ENCODE measurements at regions not wholly inside any gene's neighbourhood (a gene's known extent, or its start where the extent isn't known, plus 50 kb on each side); places are given as distances from the start of the nearest gene placed in this dataset.

GRCh38 chr1:189496768-189497167, 980.9 kb downstream of the BRINP3 start:
- no peak for DNase-seq

- DNase-seq = no peak
These were observed 977.9 kb downstream of the BRINP3 start for GRCh38 chr1:189499736-189500135.

GRCh38 chr1:189500778-189501177, 976.9 kb downstream of the BRINP3 start:
- no peak for DNase-seq

- no peak for DNase-seq
These were observed 966.8 kb downstream of the BRINP3 start for GRCh38 chr1:189510827-189511226.

GRCh38 chr1:189513091-189513490, 964.6 kb downstream of the BRINP3 start:
- no peak for DNase-seq

GRCh38 chr1:189522441-189522840, 955.2 kb downstream of the BRINP3 start:
- no peak for DNase-seq

- no peak for DNase-seq
These were observed 953.2 kb downstream of the BRINP3 start for GRCh38 chr1:189524501-189524900.

GRCh38 chr1:189530162-189530561, 947.5 kb downstream of the BRINP3 start:
- DNase-seq = no peak

GRCh38 chr1:189538271-189538670, 939.4 kb downstream of the BRINP3 start:
- DNase-seq = no peak

GRCh38 chr1:189550498-189550897, 927.2 kb downstream of the BRINP3 start:
- peak; percentile 73 for DNase-seq

- DNase-seq = no peak
These were observed 913.9 kb downstream of the BRINP3 start for GRCh38 chr1:189563784-189564183.

- peak; percentile 52 for DNase-seq
These were observed 909.8 kb downstream of the BRINP3 start for GRCh38 chr1:189567890-189568289.

- DNase-seq = no peak
These were observed 881.5 kb downstream of the BRINP3 start for GRCh38 chr1:189596197-189596596.

GRCh38 chr1:189597083-189597482, 880.6 kb downstream of the BRINP3 start:
- DNase-seq = peak; percentile 85

GRCh38 chr1:189605226-189605625, 872.4 kb downstream of the BRINP3 start:
- no peak for DNase-seq

- no peak for DNase-seq
These were observed 871.6 kb downstream of the BRINP3 start for GRCh38 chr1:189606047-189606446.

- DNase-seq = no peak
These were observed 870.7 kb downstream of the BRINP3 start for GRCh38 chr1:189606795-189607476.

- DNase-seq = no peak
These were observed 870.1 kb downstream of the BRINP3 start for GRCh38 chr1:189607477-189608096.

- DNase-seq = no peak
These were observed 868.5 kb downstream of the BRINP3 start for GRCh38 chr1:189609167-189609566.

GRCh38 chr1:189616893-189617292, 860.8 kb downstream of the BRINP3 start:
- peak; percentile 88 for DNase-seq

GRCh38 chr1:189619682-189620332, 857.9 kb downstream of the BRINP3 start:
- DNase-seq = peak; percentile 88

GRCh38 chr1:189620471-189620870, 857.2 kb downstream of the BRINP3 start:
- no peak for DNase-seq

- no peak for DNase-seq
These were observed 854.3 kb downstream of the BRINP3 start for GRCh38 chr1:189623336-189623735.

- DNase-seq = no peak
These were observed 850.2 kb downstream of the BRINP3 start for GRCh38 chr1:189627427-189627826.
